ENCODE measurements at regions not wholly inside any gene's neighbourhood (a gene's known extent, or its start where the extent isn't known, plus 50 kb on each side); places are given as distances from the start of the nearest gene placed in this dataset.

GRCh38 chr2:82172483-82172882 is 1867.9 kb upstream of the LRRTM1 start:
- Histone ChIP-seq H3K4me1 (ENCODE audit: low read length) (no peaks in the 10 kb centered on the region), H3K79me2 (ENCODE audit: low read length) (no peaks in the 10 kb centered on the region), H3F3A (ENCODE audit: insufficient read depth, low read length) (no peaks in the 10 kb centered on the region), H3K36me3 (replicated peaks; ENCODE audit: insufficient read depth, low read length) (no peaks in the 10 kb centered on the region), H3K9me3 (replicated peaks; ENCODE audit: insufficient read depth, low read length) (no peaks in the 10 kb centered on the region), H3K4me2 (ENCODE audit: low read depth, low read length) (no peak overlapping the region), H4K20me1 (ENCODE audit: insufficient read depth, low read length) (no peaks in the 10 kb centered on the region), H3K9ac (ENCODE audit: low read length) (no peak overlapping the region), H3K4me3 (ENCODE audit: low read length) (no peak overlapping the region), H3K27ac (ENCODE audit: low read length) (no peak overlapping the region), H3K9me2 (replicated peaks; ENCODE audit: insufficient read depth, low read length) (no peaks in the 10 kb centered on the region), H3K27me3 (replicated peaks; ENCODE audit: insufficient read depth, low read length) (no peaks in the 10 kb centered on the region), H2AFZ (ENCODE audit: low read length) (no peak overlapping the region)
- TF ChIP-seq EZH2phosphoT487 (IDR thresholded peaks at IDR 0.05; ENCODE audit: low read length) (no peak), CTCF (IDR thresholded peaks at IDR 0.05; ENCODE audit: low read length) (no peak), EZH2 (optimal IDR thresholded peaks at IDR 0.05; ENCODE audit: low read depth, low read length) (no peak)
- DNase-seq, result no peak

DNA sequence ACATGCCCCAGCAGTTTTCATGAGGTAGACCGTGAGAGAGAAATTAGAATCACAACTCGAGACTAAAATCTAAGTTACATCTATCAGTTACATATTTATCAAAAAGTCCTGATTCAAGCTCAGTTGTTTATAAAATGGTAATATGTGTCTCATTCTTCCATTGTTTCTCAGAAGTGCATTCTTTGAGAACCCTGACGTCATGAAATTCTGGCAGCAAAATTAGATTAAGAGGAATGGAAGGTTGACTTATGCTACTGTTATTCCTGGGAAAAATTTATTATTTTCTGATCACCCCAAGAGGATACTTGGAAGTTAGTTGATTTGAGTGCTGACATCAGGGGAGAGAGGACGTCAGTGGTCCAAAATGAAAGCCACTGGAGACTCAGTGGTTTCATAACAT is 1864.8 kb upstream of the LRRTM1 start:
- H3K36me3 ChIP-seq (replicated peaks; ENCODE audit: insufficient read depth, low read length), result no peaks in the 10 kb centered on the region
- no peak overlapping the region for H3K4me2 ChIP-seq (ENCODE audit: low read depth, low read length)
- no peak overlapping the region for H3K4me3 ChIP-seq (ENCODE audit: low read length)
- no peak for DNase-seq
- H3K9me3 ChIP-seq (replicated peaks; ENCODE audit: insufficient read depth, low read length), result no peaks in the 10 kb centered on the region
- no peak overlapping the region for H2AFZ ChIP-seq (ENCODE audit: low read length)
- no peak overlapping the region for H3K27ac ChIP-seq (ENCODE audit: low read length)
- TF ChIP-seq CTCF (IDR thresholded peaks at IDR 0.05; ENCODE audit: low read length), result no peak
- TF ChIP-seq EZH2phosphoT487 (IDR thresholded peaks at IDR 0.05; ENCODE audit: low read length), result no peak
- TF ChIP-seq EZH2 (optimal IDR thresholded peaks at IDR 0.05; ENCODE audit: low read depth, low read length), result no peak
- H3K9me2 ChIP-seq (replicated peaks; ENCODE audit: insufficient read depth, low read length), result no peaks in the 10 kb centered on the region
- H3K9ac ChIP-seq (ENCODE audit: low read length), result no peak overlapping the region
- H3K4me1 ChIP-seq (ENCODE audit: low read length), result no peaks in the 10 kb centered on the region
- no peaks in the 10 kb centered on the region for H3K27me3 ChIP-seq (replicated peaks; ENCODE audit: insufficient read depth, low read length)
- no peaks in the 10 kb centered on the region for H3F3A ChIP-seq (ENCODE audit: insufficient read depth, low read length)
- H4K20me1 ChIP-seq (ENCODE audit: insufficient read depth, low read length), result no peaks in the 10 kb centered on the region
- H3K79me2 ChIP-seq (ENCODE audit: low read length), result no peaks in the 10 kb centered on the region

GRCh38 chr2:82165377-82165776 is 1860.8 kb upstream of the LRRTM1 start:
- no peaks in the 10 kb centered on the region for H3K27me3 ChIP-seq (replicated peaks; ENCODE audit: insufficient read depth, low read length)
- H3K9ac ChIP-seq (ENCODE audit: low read length), result no peak overlapping the region
- H3K9me2 ChIP-seq (replicated peaks; ENCODE audit: insufficient read depth, low read length), result no peaks in the 10 kb centered on the region
- H3K36me3 ChIP-seq (replicated peaks; ENCODE audit: insufficient read depth, low read length), result no peaks in the 10 kb centered on the region
- H3K4me3 ChIP-seq (ENCODE audit: low read length), result no peak overlapping the region
- no peaks in the 10 kb centered on the region for H3K79me2 ChIP-seq (ENCODE audit: low read length)
- no peaks in the 10 kb centered on the region for H3F3A ChIP-seq (ENCODE audit: insufficient read depth, low read length)
- TF ChIP-seq EZH2phosphoT487 (IDR thresholded peaks at IDR 0.05; ENCODE audit: low read length) (no peak), CTCF (IDR thresholded peaks at IDR 0.05; ENCODE audit: low read length) (no peak), EZH2 (optimal IDR thresholded peaks at IDR 0.05; ENCODE audit: low read depth, low read length) (no peak)
- H3K4me1 ChIP-seq (ENCODE audit: low read length), result no peaks in the 10 kb centered on the region
- no peak overlapping the region for H3K4me2 ChIP-seq (ENCODE audit: low read depth, low read length)
- no peaks in the 10 kb centered on the region for H3K9me3 ChIP-seq (replicated peaks; ENCODE audit: insufficient read depth, low read length)
- H4K20me1 ChIP-seq (ENCODE audit: insufficient read depth, low read length), result no peaks in the 10 kb centered on the region
- DNase-seq, result no peak
- no peak overlapping the region for H3K27ac ChIP-seq (ENCODE audit: low read length)
- H2AFZ ChIP-seq (ENCODE audit: low read length), result no peak overlapping the region
